ENCODE measurements at regions not wholly inside any gene's neighbourhood (a gene's known extent, or its start where the extent isn't known, plus 50 kb on each side); places are given as distances from the start of the nearest gene placed in this dataset.

GRCh38 chr12:115396567-115396966 lies 712.6 kb upstream of the TBX3 start:
- H2BK5ac ChIP-seq (ENCODE audit: low read depth, low read length) = no peak overlapping the region
- ChIA-PET CTCF (ENCODE audit: partially characterized antibody) (no interaction called here), POLR2A (ENCODE audit: partially characterized antibody) (no interaction called here)
- H3K4me3 ChIP-seq (ENCODE audit: extremely low read depth in 1 of 4, insufficient read depth in 2 of 4, low read depth in 3 of 4, low read length in 4 of 4) = no peak overlapping the region
- H2BK120ac ChIP-seq (replicated peaks; ENCODE audit: low read depth, low read length) = no peak overlapping the region
- no peak overlapping the region for H2AK5ac ChIP-seq (ENCODE audit: low read depth, low read length)
- no peak overlapping the region for H3K9ac ChIP-seq (replicated peaks in 1 of 4; ENCODE audit: extremely low read depth in 1 of 4, low read depth in 3 of 4, low read length in 3 of 4)
- DNase-seq (ENCODE audit: low read depth in 1 of 2, low spot score in 2 of 2) (no peak), FAIRE-seq (no peak)
- H3K4me1 ChIP-seq (replicated peaks in 1 of 4; ENCODE audit: control insufficient read depth in 3 of 4, insufficient read depth in 4 of 4, low read length in 3 of 4) = no peaks in the 10 kb centered on the region
- H4K91ac ChIP-seq (replicated peaks; ENCODE audit: insufficient read length, low read length) = no peak overlapping the region
- H4K5ac ChIP-seq (ENCODE audit: insufficient read length, low read depth, low read length) = no peak overlapping the region
- no peak overlapping the region for H2AFZ ChIP-seq (ENCODE audit: low read length)
- H3K9me3 ChIP-seq (ENCODE audit: insufficient read depth in 2 of 2, low read depth in 1 of 2, low read length in 1 of 2) = peaks cover 6 to 8% of the 10 kb centered on the region in 2 experiments
- no peaks in the 10 kb centered on the region for H3K79me1 ChIP-seq (ENCODE audit: low read depth, low read length)
- H3K23me2 ChIP-seq (ENCODE audit: low read depth, low read length) = no peaks in the 10 kb centered on the region; the same call in 1 of the 2 replicates
- no peak overlapping the region for H4K8ac ChIP-seq (ENCODE audit: extremely low read depth, insufficient read depth, low read length)
- H3K23ac ChIP-seq (ENCODE audit: insufficient read length) = no peak overlapping the region
- no peaks in the 10 kb centered on the region for H4K20me1 ChIP-seq (replicated peaks in 1 of 2; ENCODE audit: control insufficient read depth in 1 of 2, insufficient read depth in 2 of 2, low read length in 2 of 2)
- H3K36me3 ChIP-seq (ENCODE audit: control insufficient read depth in 2 of 4, insufficient read depth in 4 of 4, low read length in 3 of 4) = no peaks in the 10 kb centered on the region
- no peak overlapping the region for H3K14ac ChIP-seq (ENCODE audit: insufficient read length)
- H3K4me2 ChIP-seq (ENCODE audit: insufficient read depth in 1 of 2, low read depth in 2 of 2, low read length in 2 of 2) = no peak overlapping the region
- no peak overlapping the region for H3K56ac ChIP-seq (replicated peaks; ENCODE audit: insufficient read length, low read depth, low read length)
- no peak overlapping the region for H2BK20ac ChIP-seq (ENCODE audit: low read length)
- H2BK12ac ChIP-seq (ENCODE audit: low read depth, low read length) = no peak overlapping the region
- H3K27ac ChIP-seq (ENCODE audit: low read depth, low read length) = no peak overlapping the region
- H3K27me3 ChIP-seq (replicated peaks in 1 of 4; ENCODE audit: control insufficient read depth in 3 of 4, extremely low read depth in 1 of 4, insufficient read depth in 3 of 4, low read length in 3 of 4) = no peaks in the 10 kb centered on the region
- H3K18ac ChIP-seq (ENCODE audit: extremely low read depth, low read length) = no peak overlapping the region
- no peak overlapping the region for H3K4ac ChIP-seq (replicated peaks; ENCODE audit: insufficient read length, low read depth, low read length)
- TF ChIP-seq MAFK (IDR thresholded peaks at IDR 0.05; ENCODE audit: low read depth, low read length) = no peak
- TF ChIP-seq EZH2 (IDR thresholded peaks at IDR 0.05; ENCODE audit: low read depth, low read length, severe bottlenecking) = no peak
- TF ChIP-seq GABPA (IDR thresholded peaks at IDR 0.05; ENCODE audit: borderline replicate concordance, insufficient read depth, low read length) = no peak
- no peak for TF ChIP-seq SIX5 (IDR thresholded peaks at IDR 0.05; ENCODE audit: low read depth, low read length)
- H2BK15ac ChIP-seq (ENCODE audit: low read length) = no peak overlapping the region
- H3K79me2 ChIP-seq (ENCODE audit: control insufficient read depth in 1 of 2, insufficient read depth in 2 of 2, low read length in 2 of 2) = no peaks in the 10 kb centered on the region

Data from H1 (cell line).